ENCODE measurements at regions not wholly inside any gene's neighbourhood (a gene's known extent, or its start where the extent isn't known, plus 50 kb on each side); places are given as distances from the start of the nearest gene placed in this dataset.

DNA sequence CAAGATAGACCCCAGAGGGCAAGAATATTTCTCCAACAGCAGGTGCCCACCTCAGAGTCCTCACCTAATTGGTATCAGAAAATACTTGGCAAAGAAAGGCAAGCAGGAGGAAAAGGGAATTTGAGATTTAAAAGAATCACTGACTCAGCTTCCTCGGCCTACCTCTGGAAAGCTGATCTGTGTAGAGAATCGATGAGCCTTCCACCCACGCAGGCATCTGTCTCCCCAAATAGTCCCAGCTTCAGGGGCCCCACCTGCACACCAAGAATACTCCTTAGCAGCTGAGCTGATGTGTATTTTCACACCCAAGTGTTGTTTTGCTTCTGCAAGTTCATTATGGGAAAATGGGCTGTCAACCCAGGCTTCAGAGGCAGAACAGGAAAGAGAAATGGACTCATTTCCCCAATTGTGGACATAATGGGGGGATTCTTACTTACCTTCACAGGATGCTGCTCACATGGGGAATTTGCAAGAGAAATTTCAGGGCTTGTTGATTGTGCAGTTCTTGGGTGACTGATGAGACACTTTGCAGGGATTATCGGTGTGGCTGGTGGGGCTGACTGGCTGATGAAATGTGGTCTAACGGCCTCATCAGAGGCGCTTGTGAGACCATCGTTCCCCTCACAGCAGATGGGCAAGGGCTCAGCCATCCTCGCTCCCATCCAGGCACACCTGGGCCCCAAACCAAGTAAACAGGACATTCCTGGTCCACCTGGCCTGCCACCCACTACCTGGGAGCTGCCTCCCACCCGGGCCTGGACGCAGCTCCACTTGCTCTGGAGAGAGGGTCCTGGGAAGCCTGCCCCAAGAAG, 436.3 kb downstream of the PTPRU start:
- Mint-ChIP-seq H3K27ac (ENCODE audit: low read depth) (no peak overlapping the region), H3K4me3 (no peak overlapping the region), H3K4me1 (no peaks in the 10 kb centered on the region), H3K27me3 (peaks cover 17% of the 10 kb centered on the region), H3K9me3 (no peaks in the 10 kb centered on the region), H3K36me3 (ENCODE audit: insufficient read depth) (no peaks in the 10 kb centered on the region)
- ATAC-seq (replicated peaks; ENCODE audit: extremely low read depth, poor library complexity, severe bottlenecking) (no peak), DNase-seq (ENCODE audit: low spot score in 2 of 2) (peak; percentile 1 to 10)

DNA sequence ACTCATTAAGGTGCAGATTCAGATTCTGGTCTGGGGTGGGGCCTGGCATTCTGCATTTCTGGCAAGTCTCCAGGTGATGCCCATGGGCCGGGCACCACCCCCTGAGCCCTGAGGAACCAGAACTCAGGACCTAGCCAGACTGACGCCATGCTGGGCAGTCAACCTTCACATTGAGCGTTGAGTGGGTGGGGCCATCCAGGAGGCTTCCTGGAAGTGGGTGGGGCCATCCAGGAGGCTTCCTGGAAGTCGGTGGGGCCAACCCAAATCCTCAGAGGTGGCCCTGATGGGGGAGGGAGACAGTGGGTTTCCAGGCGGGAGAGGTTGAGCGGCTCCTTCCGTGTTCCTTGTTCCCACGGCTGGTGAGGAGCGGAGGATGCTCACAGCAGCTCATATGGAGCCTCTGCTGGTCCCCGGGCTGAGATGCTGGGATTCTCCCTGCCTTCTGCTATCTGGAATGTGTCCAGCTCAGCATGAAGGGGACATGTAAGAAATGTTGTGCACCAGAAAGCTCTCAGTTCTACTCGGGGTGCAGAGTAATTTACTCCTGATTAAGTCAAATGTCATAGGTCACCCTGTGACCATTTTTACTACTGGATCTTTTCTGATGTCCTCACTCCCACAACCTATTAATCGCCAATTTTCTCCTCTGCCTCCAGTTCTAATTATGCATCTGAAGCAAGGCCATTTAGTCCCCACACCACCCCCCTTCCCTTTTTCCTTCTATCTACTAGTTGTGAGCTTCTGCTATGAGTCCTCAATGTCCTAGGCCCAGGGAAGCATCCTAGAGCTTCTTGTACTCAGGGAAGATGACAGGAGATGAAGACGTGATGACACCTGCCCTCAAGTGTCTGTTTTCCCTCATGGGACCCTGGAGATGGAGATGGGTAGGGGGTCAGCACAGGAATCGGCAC, 435.4 kb downstream of the PTPRU start:
- Mint-ChIP-seq H3K4me3 (no peak overlapping the region), H3K4me1 (no peaks in the 10 kb centered on the region), H3K27me3 (peaks cover 24% of the 10 kb centered on the region), H3K27ac (ENCODE audit: low read depth) (no peak overlapping the region), H3K9me3 (no peaks in the 10 kb centered on the region), H3K36me3 (ENCODE audit: insufficient read depth) (no peaks in the 10 kb centered on the region)
- DNase-seq (ENCODE audit: low spot score in 2 of 2) (peak; percentile 5), ATAC-seq (replicated peaks; ENCODE audit: extremely low read depth, poor library complexity, severe bottlenecking) (no peak)

DNA sequence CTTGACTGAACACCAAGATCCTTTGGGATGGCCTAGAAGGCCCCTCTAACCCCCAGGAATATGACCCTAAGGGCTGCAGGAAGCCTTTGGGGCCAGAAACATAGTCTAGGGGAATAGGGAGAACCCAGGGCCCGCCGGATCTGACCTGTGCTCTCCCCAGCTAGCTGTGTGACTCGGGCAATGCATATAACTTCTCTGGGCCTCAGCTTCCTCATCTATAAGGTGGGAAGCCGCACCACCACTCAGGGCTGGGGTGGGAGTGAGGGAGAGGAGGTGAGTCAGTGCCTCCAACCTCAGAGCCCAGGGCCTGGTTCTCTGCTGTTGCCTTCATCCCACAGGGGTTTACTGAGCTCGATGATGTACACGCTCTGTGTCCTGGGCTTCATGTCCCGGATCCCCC, 434.4 kb downstream of the PTPRU start:
- ATAC-seq (replicated peaks; ENCODE audit: extremely low read depth, poor library complexity, severe bottlenecking): no peak
- H3K36me3 Mint-ChIP-seq (ENCODE audit: insufficient read depth): no peaks in the 10 kb centered on the region
- no peak for DNase-seq (ENCODE audit: low spot score in 2 of 2)
- peaks cover 34% of the 10 kb centered on the region for H3K27me3 Mint-ChIP-seq
- H3K27ac Mint-ChIP-seq (ENCODE audit: low read depth): no peak overlapping the region
- no peak overlapping the region for H3K4me3 Mint-ChIP-seq
- no peaks in the 10 kb centered on the region for H3K9me3 Mint-ChIP-seq
- no peaks in the 10 kb centered on the region for H3K4me1 Mint-ChIP-seq

DNA sequence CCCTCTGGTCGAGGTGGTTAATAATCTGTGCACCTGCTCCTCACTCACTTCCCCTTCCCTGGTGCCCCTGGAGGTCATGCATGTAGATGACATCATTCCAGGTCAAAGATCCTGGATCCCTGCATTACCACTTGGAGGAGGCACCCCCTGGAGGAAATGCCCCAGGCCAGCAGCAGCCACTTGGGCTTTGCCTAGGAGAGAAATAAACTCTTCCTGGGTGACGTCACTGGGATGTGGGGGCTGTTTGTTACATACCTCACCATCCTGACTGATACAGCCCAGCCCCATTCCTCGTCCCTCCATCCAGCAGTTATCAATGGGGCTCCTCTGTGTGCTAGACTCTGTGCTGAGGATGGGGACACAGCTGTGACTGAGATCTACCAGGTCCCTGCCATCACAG, 433.6 kb downstream of the PTPRU start:
- Mint-ChIP-seq H3K4me3 (no peak overlapping the region), H3K27me3 (peaks cover 42% of the 10 kb centered on the region), H3K4me1 (no peaks in the 10 kb centered on the region), H3K9me3 (no peaks in the 10 kb centered on the region), H3K36me3 (ENCODE audit: insufficient read depth) (no peaks in the 10 kb centered on the region), H3K27ac (ENCODE audit: low read depth) (no peak overlapping the region)
- peak; percentile 0 to 1 for DNase-seq (ENCODE audit: low spot score in 2 of 2)
- no peak for ATAC-seq (replicated peaks; ENCODE audit: extremely low read depth, poor library complexity, severe bottlenecking)

- H3K9me3 Mint-ChIP-seq: no peaks in the 10 kb centered on the region
- DNase-seq (ENCODE audit: low spot score in 2 of 2): peak; percentile 0 to 2
- H3K4me1 Mint-ChIP-seq: no peaks in the 10 kb centered on the region
- no peak overlapping the region for H3K27ac Mint-ChIP-seq (ENCODE audit: low read depth)
- H3K4me3 Mint-ChIP-seq: no peak overlapping the region
- H3K27me3 Mint-ChIP-seq: peaks cover 48% of the 10 kb centered on the region
- no peaks in the 10 kb centered on the region for H3K36me3 Mint-ChIP-seq (ENCODE audit: insufficient read depth)
- ATAC-seq (replicated peaks; ENCODE audit: extremely low read depth, poor library complexity, severe bottlenecking): no peak
Observed at GRCh38 chr1:29669158-29669871, 433.0 kb downstream of the PTPRU start.

DNA sequence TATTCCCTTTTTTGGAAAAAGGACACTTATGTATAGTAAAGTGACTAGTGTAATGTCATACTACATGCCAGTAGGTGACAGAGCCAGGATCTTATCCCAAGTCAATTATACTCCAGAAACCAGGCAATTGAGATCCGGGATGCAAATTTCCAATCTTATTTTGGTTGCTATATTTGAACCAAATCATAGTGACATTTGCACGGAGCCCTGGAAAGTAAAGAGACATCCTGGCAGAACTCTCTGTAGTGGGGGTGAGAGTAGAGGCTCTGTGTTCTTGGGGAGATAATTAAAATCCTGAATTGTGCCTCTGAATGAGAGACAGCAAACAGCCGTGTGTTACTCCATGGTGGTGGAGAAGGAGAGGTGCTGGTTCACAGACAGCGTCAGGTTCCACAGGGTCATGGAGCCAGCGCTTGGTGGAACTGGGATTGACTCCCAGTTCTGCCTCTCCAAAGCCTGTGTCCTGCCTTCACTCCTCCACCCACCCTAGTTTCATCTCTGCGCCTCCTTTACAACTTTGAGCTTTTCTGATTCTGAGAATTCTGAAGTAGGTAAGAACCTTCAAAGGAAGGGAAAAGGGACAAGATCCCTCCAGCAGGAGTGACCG, 432.3 kb downstream of the PTPRU start:
- H3K4me1 Mint-ChIP-seq: no peaks in the 10 kb centered on the region
- no peak overlapping the region for H3K27ac Mint-ChIP-seq (ENCODE audit: low read depth)
- H3K4me3 Mint-ChIP-seq: no peak overlapping the region
- H3K36me3 Mint-ChIP-seq (ENCODE audit: insufficient read depth): no peaks in the 10 kb centered on the region
- ATAC-seq (replicated peaks; ENCODE audit: extremely low read depth, poor library complexity, severe bottlenecking) (no peak), DNase-seq (ENCODE audit: low spot score in 2 of 2) (no peak)
- H3K27me3 Mint-ChIP-seq: peaks cover 50% of the 10 kb centered on the region
- no peaks in the 10 kb centered on the region for H3K9me3 Mint-ChIP-seq

GRCh38 chr1:29667951-29668350, 431.6 kb downstream of the PTPRU start:
- H3K4me1 Mint-ChIP-seq: no peaks in the 10 kb centered on the region
- H3K27ac Mint-ChIP-seq (ENCODE audit: low read depth): no peak overlapping the region

DNA sequence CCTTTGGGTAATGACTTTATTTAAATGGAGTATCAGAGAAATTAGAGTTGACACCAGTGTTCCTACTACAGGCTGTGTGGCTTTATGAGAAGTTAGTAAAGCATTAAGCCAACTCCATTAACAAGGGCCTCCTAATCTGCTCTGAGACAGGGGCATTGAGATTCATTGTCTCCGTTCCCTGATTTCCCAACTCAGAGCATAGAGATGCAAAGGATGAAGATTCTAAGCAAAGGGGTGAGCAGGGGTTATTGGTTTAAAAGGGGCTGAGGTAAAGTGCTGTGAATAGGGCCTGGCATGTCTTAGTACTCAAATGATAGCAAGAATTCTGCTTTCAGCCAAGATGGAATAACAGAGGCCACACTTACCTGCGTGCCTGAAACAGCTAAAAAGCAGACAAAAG, 428.4 kb downstream of the PTPRU start:
- Mint-ChIP-seq H3K4me1 (no peaks in the 10 kb centered on the region), H3K9me3 (peaks cover 6% of the 10 kb centered on the region), H3K36me3 (ENCODE audit: insufficient read depth) (no peaks in the 10 kb centered on the region), H3K27ac (ENCODE audit: low read depth) (no peak overlapping the region), H3K27me3 (peaks cover 63% of the 10 kb centered on the region), H3K4me3 (no peak overlapping the region)
- ATAC-seq (replicated peaks; ENCODE audit: extremely low read depth, poor library complexity, severe bottlenecking) (no peak), DNase-seq (ENCODE audit: low spot score in 2 of 2) (no peak)

More at GRCh38 chr1:29667951-29668350, 431.6 kb downstream of the PTPRU start:
- Mint-ChIP-seq H3K36me3 (ENCODE audit: insufficient read depth) (no peaks in the 10 kb centered on the region), H3K4me3 (no peak overlapping the region), H3K27me3 (peaks cover 50% of the 10 kb centered on the region), H3K9me3 (no peaks in the 10 kb centered on the region)
- ATAC-seq (replicated peaks; ENCODE audit: extremely low read depth, poor library complexity, severe bottlenecking) (no peak), DNase-seq (ENCODE audit: low spot score in 2 of 2) (no peak)

GRCh38 chr1:29658688-29659087, 422.4 kb downstream of the PTPRU start:
- no peak for DNase-seq (ENCODE audit: low spot score in 2 of 2)
- Mint-ChIP-seq H3K4me3 (no peak overlapping the region), H3K27me3 (peaks cover 52% of the 10 kb centered on the region)

GRCh38 chr1:29657816-29658215, 421.5 kb downstream of the PTPRU start:
- no peak for DNase-seq (ENCODE audit: low spot score in 2 of 2)
- no peaks in the 10 kb centered on the region for H3K4me1 Mint-ChIP-seq

More at GRCh38 chr1:29658688-29659087, 422.4 kb downstream of the PTPRU start:
- H3K36me3 Mint-ChIP-seq (ENCODE audit: insufficient read depth): no peaks in the 10 kb centered on the region
- peaks cover 6% of the 10 kb centered on the region for H3K9me3 Mint-ChIP-seq
- ATAC-seq (replicated peaks; ENCODE audit: extremely low read depth, poor library complexity, severe bottlenecking): no peak
- no peak overlapping the region for H3K27ac Mint-ChIP-seq (ENCODE audit: low read depth)
- no peaks in the 10 kb centered on the region for H3K4me1 Mint-ChIP-seq

GRCh38 chr1:29655945-29656850, 419.9 kb downstream of the PTPRU start:
- ATAC-seq (replicated peaks; ENCODE audit: extremely low read depth, poor library complexity, severe bottlenecking): no peak
- H3K27me3 Mint-ChIP-seq: peaks cover 57% of the 10 kb centered on the region

More at GRCh38 chr1:29657816-29658215, 421.5 kb downstream of the PTPRU start:
- Mint-ChIP-seq H3K4me3 (no peak overlapping the region), H3K9me3 (peaks cover 6% of the 10 kb centered on the region), H3K27ac (ENCODE audit: low read depth) (no peak overlapping the region), H3K27me3 (peaks cover 58% of the 10 kb centered on the region), H3K36me3 (ENCODE audit: insufficient read depth) (peaks cover 3% of the 10 kb centered on the region)
- ATAC-seq (replicated peaks; ENCODE audit: extremely low read depth, poor library complexity, severe bottlenecking): no peak

More at GRCh38 chr1:29655945-29656850, 419.9 kb downstream of the PTPRU start:
- H3K36me3 Mint-ChIP-seq (ENCODE audit: insufficient read depth): peaks cover 3% of the 10 kb centered on the region
- no peaks in the 10 kb centered on the region for H3K9me3 Mint-ChIP-seq
- no peaks in the 10 kb centered on the region for H3K4me1 Mint-ChIP-seq
- H3K4me3 Mint-ChIP-seq: no peak overlapping the region
- DNase-seq (ENCODE audit: low spot score in 2 of 2): no peak
- H3K27ac Mint-ChIP-seq (ENCODE audit: low read depth): no peak overlapping the region
